HepG2 (cell line): ENCODE measurements at regions not wholly inside any gene's neighbourhood (a gene's known extent, or its start where the extent isn't known, plus 50 kb on each side); places are given as distances from the start of the nearest gene placed in this dataset.
A peak's percentile ranks its signal among the peaks of the same experiment; 100 is the strongest.

Experiments used
- ATAC-seq: fragments of 200-7000 bp; cut with Tn5 transposase; 3 replicates; pipeline ENCODE4 v1.9.1; 2020; ENCODE audit warnings: mild to moderate bottlenecking, moderate library complexity
- BruUV-seq: library from RNA; stranded (reverse); fragments of 400-500 nt; replicated peaks from 2 replicates; lab custom pipeline; 2021; lab: Mats Ljungman, UMichigan
- CTCF ChIA-PET: fragments of 300-600 bp; formaldehyde crosslinking; extraction: SDS; loops from one replicate; lab custom pipeline; 2021; ENCODE audit warnings: low total read pairs, inconsistent platforms, low intra/inter-chr PET ratio; lab: Yijun Ruan, JAX
- POLR2A ChIA-PET: fragments of 350-600 bp; sonication (Branson Sonifier 250); formaldehyde crosslinking; loops from one replicate; lab custom pipeline; 2020; ENCODE audit warnings: antibody characterized with exemption, inconsistent platforms; lab: Yijun Ruan, JAX
- DNase-seq: peaks from one replicate; pipeline ENCODE4 v3.0.0-alpha.2; 2015; ENCODE audit warnings: low spot score
- FAIRE-seq: peaks from 3 replicates; lab custom pipeline; 2011; peaks lifted over from hg19 to GRCh38; lab: Jason Lieb, UNC
- H2AFZ ChIP-seq: one replicate; pipeline ENCODE4 v1.6.1; 2011; ENCODE audit warnings: low read length, inconsistent platforms
- H3K27ac ChIP-seq: fragments of 300-600 bp; 3 replicates; pipeline ENCODE4 v1.8.0; 2011; ENCODE audit warnings: mixed run types, mild to moderate bottlenecking, mixed read lengths, low read length, inconsistent platforms; ENCODE audit not compliant: insufficient read depth; ENCODE audit errors: extremely low read length
- H3K27me3 ChIP-seq, 2 experiments: fragments of 200-600 bp in 1 of 2; 2 replicates in 1 of 2; 3 replicates in 1 of 2; pipeline versions ENCODE4 v1.6.0 to v1.8.0; 2011; ENCODE audit warnings: low read length in 2 of 2, mild to moderate bottlenecking in 2 of 2, moderate library complexity in 2 of 2, inconsistent platforms in 1 of 2; ENCODE audit not compliant: insufficient read depth in 2 of 2, control insufficient read depth in 1 of 2
- H3K36me3 ChIP-seq, 2 experiments: fragments of 200-600 bp in 1 of 2; replicated peaks in 1 of 2; 2 replicates in 1 of 2; 3 replicates in 1 of 2; pipeline versions ENCODE4 v1.5.1 to v1.8.0; 2011; ENCODE audit warnings: low read length in 2 of 2, inconsistent platforms in 1 of 2; ENCODE audit not compliant: insufficient read depth in 2 of 2, control insufficient read depth in 1 of 2
- H3K4me1 ChIP-seq: 2 replicates; pipeline ENCODE4 v1.5.1; 2012; ENCODE audit warnings: low read length, inconsistent platforms; ENCODE audit not compliant: insufficient read depth
- H3K4me2 ChIP-seq: 2 replicates; pipeline ENCODE4 v1.6.0; 2011; ENCODE audit warnings: low read depth, low read length, inconsistent platforms
- H3K4me3 ChIP-seq, 3 experiments: fragments of 200-600 bp in 1 of 3; sonication (generic), shearing (Covaris generic) in 1 of 3; replicated peaks in 1 of 3; 2 replicates each; pipeline ENCODE4 v1.5.1; 2011 to 2016; ENCODE audit warnings: low read length in 3 of 3, inconsistent platforms in 2 of 3, low read depth in 2 of 3, mild to moderate bottlenecking in 2 of 3, control low read depth in 1 of 3, mixed read lengths in 1 of 3; ENCODE audit not compliant: insufficient read depth in 1 of 3
- H3K79me2 ChIP-seq: one replicate; pipeline ENCODE4 v1.6.1; 2011; ENCODE audit warnings: low read length, inconsistent platforms; ENCODE audit not compliant: insufficient read depth
- H3K9ac ChIP-seq: 2 replicates; pipeline ENCODE4 v1.6.0; 2011; ENCODE audit warnings: mild to moderate bottlenecking, low read depth, low read length, inconsistent platforms; ENCODE audit not compliant: insufficient read depth
- H3K9me3 ChIP-seq: 2 replicates; pipeline ENCODE4 v1.5.1; 2012; ENCODE audit warnings: mild to moderate bottlenecking, low read length
- H4K20me1 ChIP-seq: 2 replicates; pipeline ENCODE4 v1.6.0; 2011; ENCODE audit warnings: inconsistent platforms, mild to moderate bottlenecking, low read length, moderate library complexity; ENCODE audit not compliant: insufficient read depth
- CBX2 ChIP-seq, 2 experiments: fragments of 200-600 bp in 1 of 2; sonication (generic); formaldehyde crosslinking in 1 of 2; IDR thresholded peaks; 2 replicates each; pipeline versions ENCODE4 v1.7.0 to v1.8.1; 2018 to 2022; ENCODE audit warnings: low read depth in 2 of 2, low read length in 1 of 2, mild to moderate bottlenecking in 1 of 2, missing genetic modification reagents in 1 of 2
- FOSL2 ChIP-seq: sonication (generic); formaldehyde crosslinking; IDR thresholded peaks from 2 replicates; pipeline ENCODE4 v1.4.0; 2020; ENCODE audit warnings: missing genetic modification reagents
- MAFG ChIP-seq: sonication (generic); formaldehyde crosslinking; IDR thresholded peaks from 2 replicates; pipeline ENCODE4 v1.5.1; 2020; ENCODE audit warnings: mild to moderate bottlenecking, missing genetic modification reagents
- NCOA2 ChIP-seq: sonication (generic); formaldehyde crosslinking; IDR thresholded peaks from 2 replicates; pipeline ENCODE4 v1.8.0; 2022; ENCODE audit warnings: inconsistent platforms
- NPAS2 ChIP-seq: sonication (generic); formaldehyde crosslinking; IDR thresholded peaks from 2 replicates; pipeline ENCODE4 v1.8.0; 2022; ENCODE audit warnings: mild to moderate bottlenecking, missing genetic modification reagents, borderline replicate concordance
- SOX13 ChIP-seq, 3 experiments: fragments of 450-650 bp in 1 of 3; sonication (generic) in 1 of 3; formaldehyde crosslinking in 1 of 3; IDR thresholded peaks in 2 of 3; conservative IDR thresholded peaks in 1 of 3; 2 replicates each; pipeline versions ENCODE4 v1.5.0 to v1.6.1; 2016 to 2020; ENCODE audit warnings: antibody characterized with exemption in 1 of 3, mild to moderate bottlenecking in 1 of 3, missing compliant biosample characterization in 1 of 3, missing genetic modification reagents in 1 of 3, moderate library complexity in 1 of 3
- ZNF292 ChIP-seq: sonication (generic); formaldehyde crosslinking; IDR thresholded peaks from 2 replicates; pipeline ENCODE4 v1.8.1; 2022; ENCODE audit warnings: mild to moderate bottlenecking, low read depth, missing genetic modification reagents, borderline replicate concordance
- ZNF343 ChIP-seq: sonication (generic); formaldehyde crosslinking; IDR thresholded peaks from 2 replicates; pipeline ENCODE4 v1.4.0; 2020; ENCODE audit warnings: mild to moderate bottlenecking, missing genetic modification reagents
- ZNF460 ChIP-seq: sonication (generic); formaldehyde crosslinking; IDR thresholded peaks from 2 replicates; pipeline ENCODE4 v1.5.1; 2020; ENCODE audit warnings: missing genetic modification reagents, mild to moderate bottlenecking, borderline replicate concordance
- whole genome bisulfite sequencing: methylation state at CpG from one replicate; pipeline ENCODE4 v1.1.6; 2017; ENCODE audit warnings: low lambda C conversion rate; 5-methylcytosine and 5-hydroxymethylcytosine counted together
- in situ Hi-C: cut with HindIII; loops from 2 replicates; pipeline ENCODE4 v1.10.0; 2017; ENCODE audit warnings: low pct_unique_long_range_greater_than_20kb; ENCODE audit not compliant: extremely low pct_ligation_motif_present
- intact Hi-C: fragments of 100-400 bp; cut with micrococcal nuclease; formaldehyde crosslinking; loops from one replicate; pipeline ENCODE4 v1.10.0; 2022; ENCODE audit not compliant: unreplicated experiment
- TF ChIP-seq, protein P1 (sequence below): sonication (generic); formaldehyde crosslinking; IDR thresholded peaks from 2 replicates; pipeline ENCODE4 v1.4.0; 2020; ENCODE audit warnings: missing genetic modification reagents
- TF ChIP-seq, protein P2 (sequence below): sonication (generic); formaldehyde crosslinking; IDR thresholded peaks from 2 replicates; pipeline ENCODE4 v1.4.0; 2020; ENCODE audit warnings: missing genetic modification reagents
- TF ChIP-seq, protein P3 (sequence below): sonication (generic); formaldehyde crosslinking; IDR thresholded peaks from 2 replicates; pipeline ENCODE4 v1.8.0; 2022; ENCODE audit warnings: mild to moderate bottlenecking, missing genetic modification reagents, moderate library complexity

DNA sequence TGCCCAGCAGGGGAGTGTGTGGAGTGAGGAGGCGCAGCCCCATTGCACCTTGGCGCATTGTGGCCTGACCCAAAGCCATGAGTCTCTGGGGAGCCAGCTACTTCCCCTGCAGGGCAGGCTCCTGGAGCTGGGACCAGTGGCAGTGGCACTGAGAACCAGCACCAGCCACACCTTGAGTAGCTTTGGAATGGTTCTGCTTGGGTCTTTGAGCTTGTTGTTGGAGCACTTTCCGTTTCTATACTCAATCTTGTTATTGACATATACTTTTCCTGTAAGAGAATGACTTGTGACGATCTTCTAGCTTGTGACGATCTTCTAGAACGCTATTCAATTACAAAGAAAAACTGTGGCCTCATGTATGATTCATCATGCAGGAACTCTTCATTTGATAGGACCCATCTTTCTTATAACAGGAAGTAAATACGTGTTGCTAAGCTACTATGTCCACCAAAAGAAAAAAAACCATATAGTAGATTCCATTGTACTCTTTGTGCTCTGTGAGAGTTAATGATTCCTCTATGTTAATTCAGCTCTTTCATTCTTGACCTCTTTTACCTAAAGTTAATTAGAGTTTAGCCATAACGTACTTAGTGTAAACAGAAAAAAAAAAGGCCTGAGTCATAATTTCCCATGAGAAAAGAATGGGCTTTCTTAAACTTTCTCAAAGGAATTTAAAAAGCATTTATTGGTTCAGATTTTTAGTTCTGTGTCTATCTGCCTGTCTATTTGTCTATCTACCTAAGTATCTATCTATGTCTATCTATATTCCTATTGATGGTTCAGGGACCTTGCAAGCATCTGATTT lies 113.1 kb downstream of the GATA6 start (continued):
- peak; percentile 40; the same call in 1 of the 2 replicates for TF ChIP-seq FOSL2 (CRISPR knock-in tag)

DNA sequence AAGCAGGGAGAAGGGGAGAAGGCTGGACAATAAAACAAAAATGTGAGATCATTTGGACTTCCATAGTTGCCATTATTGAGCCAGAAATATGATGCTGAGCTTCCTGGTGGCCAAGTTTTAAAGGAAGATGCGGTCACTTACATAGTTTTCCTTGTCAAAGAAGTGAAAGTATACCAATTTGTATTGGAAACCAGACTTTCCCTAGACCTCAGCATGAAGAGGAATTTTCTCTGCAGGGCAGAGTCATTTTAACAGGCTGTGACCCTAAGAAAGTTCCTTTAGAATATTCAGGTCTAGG lies 111.0 kb downstream of the GATA6 start:
- H2AFZ ChIP-seq, result no peak overlapping the region
- CTCF ChIA-PET, result no interaction called here
- intact Hi-C loops (loop anchor here (10.0 kb wide), 1 partner anchor 106 kb away; no protein-coding TSS in a partner anchor), in situ Hi-C loops (no loop called here)
- H3K9ac ChIP-seq, result no peak overlapping the region
- H3K27ac ChIP-seq, result no peak overlapping the region
- DNase-seq (no peak), FAIRE-seq (no peak), ATAC-seq (no peak)
- no peaks in the 10 kb centered on the region for H3K9me3 ChIP-seq
- H3K4me1 ChIP-seq, result peaks cover 39% of the 10 kb centered on the region
- no peaks in the 10 kb centered on the region for H4K20me1 ChIP-seq
- no peak overlapping the region for H3K4me2 ChIP-seq
- H3K4me3 ChIP-seq, result no peak overlapping the region
- POLR2A ChIA-PET, result no interaction called here
- no peaks in the 10 kb centered on the region for H3K79me2 ChIP-seq
- no TSS peak for BruUV-seq
- H3K36me3 ChIP-seq, result no peaks in the 10 kb centered on the region
- 75% methylated on average over 1 of the region's 1 CpG for WGBS
- H3K27me3 ChIP-seq, result no peaks in the 10 kb centered on the region; a peak in 1 of 5 replicates
- no peak for TF ChIP-seq ZNF292
- no peak for TF ChIP-seq MAFG (CRISPR knock-in tag)
- TF ChIP-seq NCOA2 (CRISPR knock-in tag), result no peak
- no peak for TF ChIP-seq CBX2 (IDR thresholded peaks at IDR 0.05; ENCODE audit: low read depth, low read length)
- TF ChIP-seq CBX2 (CRISPR knock-in tag; IDR thresholded peaks at IDR 0.05; ENCODE audit: low read depth), result no peak
- TF ChIP-seq, protein P1, sequence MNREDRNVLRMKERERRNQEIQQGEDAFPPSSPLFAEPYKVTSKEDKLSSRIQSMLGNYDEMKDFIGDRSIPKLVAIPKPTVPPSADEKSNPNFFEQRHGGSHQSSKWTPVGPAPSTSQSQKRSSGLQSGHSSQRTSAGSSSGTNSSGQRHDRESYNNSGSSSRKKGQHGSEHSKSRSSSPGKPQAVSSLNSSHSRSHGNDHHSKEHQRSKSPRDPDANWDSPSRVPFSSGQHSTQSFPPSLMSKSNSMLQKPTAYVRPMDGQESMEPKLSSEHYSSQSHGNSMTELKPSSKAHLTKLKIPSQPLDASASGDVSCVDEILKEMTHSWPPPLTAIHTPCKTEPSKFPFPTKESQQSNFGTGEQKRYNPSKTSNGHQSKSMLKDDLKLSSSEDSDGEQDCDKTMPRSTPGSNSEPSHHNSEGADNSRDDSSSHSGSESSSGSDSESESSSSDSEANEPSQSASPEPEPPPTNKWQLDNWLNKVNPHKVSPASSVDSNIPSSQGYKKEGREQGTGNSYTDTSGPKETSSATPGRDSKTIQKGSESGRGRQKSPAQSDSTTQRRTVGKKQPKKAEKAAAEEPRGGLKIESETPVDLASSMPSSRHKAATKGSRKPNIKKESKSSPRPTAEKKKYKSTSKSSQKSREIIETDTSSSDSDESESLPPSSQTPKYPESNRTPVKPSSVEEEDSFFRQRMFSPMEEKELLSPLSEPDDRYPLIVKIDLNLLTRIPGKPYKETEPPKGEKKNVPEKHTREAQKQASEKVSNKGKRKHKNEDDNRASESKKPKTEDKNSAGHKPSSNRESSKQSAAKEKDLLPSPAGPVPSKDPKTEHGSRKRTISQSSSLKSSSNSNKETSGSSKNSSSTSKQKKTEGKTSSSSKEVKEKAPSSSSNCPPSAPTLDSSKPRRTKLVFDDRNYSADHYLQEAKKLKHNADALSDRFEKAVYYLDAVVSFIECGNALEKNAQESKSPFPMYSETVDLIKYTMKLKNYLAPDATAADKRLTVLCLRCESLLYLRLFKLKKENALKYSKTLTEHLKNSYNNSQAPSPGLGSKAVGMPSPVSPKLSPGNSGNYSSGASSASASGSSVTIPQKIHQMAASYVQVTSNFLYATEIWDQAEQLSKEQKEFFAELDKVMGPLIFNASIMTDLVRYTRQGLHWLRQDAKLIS, result no peak
- TF ChIP-seq ZNF343, result no peak
- no peak for TF ChIP-seq ZNF460
- TF ChIP-seq SOX13 (IDR thresholded peaks at IDR 0.05), result no peak
- TF ChIP-seq SOX13 (CRISPR knock-in tag; conservative IDR thresholded peaks at IDR 0.05 in 1 of 2, IDR thresholded peaks at IDR 0.05 in 1 of 2), result no peak
- no peak for TF ChIP-seq NPAS2
- TF ChIP-seq, protein P2, sequence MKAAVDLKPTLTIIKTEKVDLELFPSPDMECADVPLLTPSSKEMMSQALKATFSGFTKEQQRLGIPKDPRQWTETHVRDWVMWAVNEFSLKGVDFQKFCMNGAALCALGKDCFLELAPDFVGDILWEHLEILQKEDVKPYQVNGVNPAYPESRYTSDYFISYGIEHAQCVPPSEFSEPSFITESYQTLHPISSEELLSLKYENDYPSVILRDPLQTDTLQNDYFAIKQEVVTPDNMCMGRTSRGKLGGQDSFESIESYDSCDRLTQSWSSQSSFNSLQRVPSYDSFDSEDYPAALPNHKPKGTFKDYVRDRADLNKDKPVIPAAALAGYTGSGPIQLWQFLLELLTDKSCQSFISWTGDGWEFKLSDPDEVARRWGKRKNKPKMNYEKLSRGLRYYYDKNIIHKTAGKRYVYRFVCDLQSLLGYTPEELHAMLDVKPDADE (CRISPR knock-in tag), result no peak
- TF ChIP-seq, protein P3, sequence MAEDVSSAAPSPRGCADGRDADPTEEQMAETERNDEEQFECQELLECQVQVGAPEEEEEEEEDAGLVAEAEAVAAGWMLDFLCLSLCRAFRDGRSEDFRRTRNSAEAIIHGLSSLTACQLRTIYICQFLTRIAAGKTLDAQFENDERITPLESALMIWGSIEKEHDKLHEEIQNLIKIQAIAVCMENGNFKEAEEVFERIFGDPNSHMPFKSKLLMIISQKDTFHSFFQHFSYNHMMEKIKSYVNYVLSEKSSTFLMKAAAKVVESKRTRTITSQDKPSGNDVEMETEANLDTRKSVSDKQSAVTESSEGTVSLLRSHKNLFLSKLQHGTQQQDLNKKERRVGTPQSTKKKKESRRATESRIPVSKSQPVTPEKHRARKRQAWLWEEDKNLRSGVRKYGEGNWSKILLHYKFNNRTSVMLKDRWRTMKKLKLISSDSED, result no peak
